NCI-H2196 (cell line): ENCODE measurements at regions not wholly inside any gene's neighbourhood (a gene's known extent, or its start where the extent isn't known, plus 50 kb on each side); places are given as distances from the start of the nearest gene placed in this dataset.

ENCODE experiments used
- DNase-seq: peaks from one replicate; lab custom pipeline; 2025; ENCODE audit not compliant: unreplicated experiment; lab: John Stamatoyannopoulos, UW

GRCh38 chr2:35023545-35023944 is 1332.0 kb upstream of the CRIM1 start:
- no peak for DNase-seq

GRCh38 chr2:35000453-35000852 is 1355.1 kb upstream of the CRIM1 start:
- no peak for DNase-seq

DNA sequence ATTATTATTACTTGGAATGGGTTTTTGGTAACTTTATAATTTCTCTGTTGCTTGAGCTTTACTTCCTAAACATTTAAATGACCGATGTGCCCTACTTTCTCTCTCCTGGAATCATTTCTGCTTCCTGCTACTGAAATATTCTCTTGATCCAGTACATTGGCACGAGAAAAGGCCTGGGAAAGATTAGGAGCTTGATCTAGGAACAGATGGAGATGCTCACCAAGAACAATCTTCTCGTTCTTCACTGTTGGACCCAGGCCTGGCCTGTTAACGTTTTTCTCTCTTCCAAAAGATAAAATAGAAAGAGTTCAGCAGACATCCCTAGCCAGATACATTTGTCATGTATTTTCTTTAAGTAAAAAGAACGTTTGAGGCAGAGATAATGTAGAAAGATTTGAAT is 1356.8 kb upstream of the CRIM1 start:
- no peak for DNase-seq

GRCh38 chr2:34997779-34998178 is 1357.8 kb upstream of the CRIM1 start:
- DNase-seq, result no peak

GRCh38 chr2:34995196-34995595 is 1360.4 kb upstream of the CRIM1 start:
- DNase-seq, result no peak

GRCh38 chr2:34991508-34992274 is 1363.9 kb upstream of the CRIM1 start:
- DNase-seq, result no peak

DNA sequence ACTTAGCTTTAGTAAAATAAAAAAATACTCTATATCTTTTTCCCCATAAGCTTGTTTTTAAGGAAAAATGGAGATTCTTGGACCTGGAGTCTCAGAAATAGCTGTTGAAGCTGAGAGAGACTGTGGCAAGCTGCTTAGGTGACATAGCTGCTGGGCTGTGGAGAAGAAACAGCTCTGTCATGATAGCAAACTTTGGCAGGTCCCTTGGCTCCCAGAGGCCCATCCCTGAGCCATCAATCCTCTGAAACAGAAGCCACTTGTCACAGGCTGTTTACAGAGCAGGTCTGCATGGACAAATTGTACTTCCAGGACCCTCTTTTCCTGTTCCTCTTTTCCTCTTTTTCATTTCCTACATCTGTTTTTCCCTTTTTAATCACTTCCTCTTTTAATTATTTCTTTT is 1370.1 kb upstream of the CRIM1 start:
- no peak for DNase-seq

GRCh38 chr2:34980689-34981088 is 1374.9 kb upstream of the CRIM1 start:
- DNase-seq, result no peak

GRCh38 chr2:34979148-34979547 is 1376.4 kb upstream of the CRIM1 start:
- no peak for DNase-seq

GRCh38 chr2:34961822-34962221 is 1362.7 kb upstream of the FAM98A start:
- DNase-seq, result no peak

- DNase-seq, result no peak
Measured at GRCh38 chr2:34954758-34955157, 1355.7 kb upstream of the FAM98A start.

DNA sequence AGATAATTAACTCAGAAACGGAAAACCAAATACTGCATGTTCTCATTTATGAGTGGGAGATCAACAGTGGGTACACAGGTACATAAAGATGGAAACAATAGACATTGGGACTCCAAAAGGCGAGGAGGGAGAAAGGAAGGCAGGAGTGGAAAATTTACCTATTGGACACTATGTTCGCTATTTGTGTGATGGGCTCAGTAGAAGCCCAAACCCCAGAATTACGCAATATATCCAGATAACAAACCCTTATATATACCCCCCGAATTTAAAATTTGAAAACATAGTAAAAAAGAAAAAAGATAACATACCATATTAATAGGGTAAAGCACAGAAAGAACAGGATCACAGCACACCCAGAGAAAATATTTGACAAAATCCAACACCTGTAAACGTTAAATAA is 1351.7 kb upstream of the FAM98A start:
- DNase-seq, result no peak

GRCh38 chr2:34949316-34949715 is 1350.2 kb upstream of the FAM98A start:
- DNase-seq, result no peak

- DNase-seq, result no peak
Measured at GRCh38 chr2:34936089-34936488, 1337.0 kb upstream of the FAM98A start.

DNA sequence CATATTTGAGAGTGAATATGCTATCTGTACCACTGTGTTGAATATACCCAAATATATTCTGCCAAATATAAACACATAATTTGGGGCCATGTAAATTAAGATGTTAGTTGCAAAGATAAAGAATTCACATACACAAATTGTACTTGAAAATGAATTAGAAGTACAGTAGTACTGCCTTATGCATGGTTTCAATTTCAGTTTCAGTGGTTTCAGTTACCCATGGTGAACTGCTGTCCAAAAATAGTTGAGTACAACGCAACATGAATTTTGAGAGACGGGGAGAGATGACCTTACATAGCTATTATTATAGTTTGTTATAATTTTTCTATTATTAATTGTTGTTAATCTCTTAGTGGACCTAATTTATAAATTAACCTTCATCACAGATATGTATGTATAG is 1313.0 kb upstream of the FAM98A start:
- no peak for DNase-seq

GRCh38 chr2:34909992-34910705 is 1311.0 kb upstream of the FAM98A start:
- no peak for DNase-seq

DNA sequence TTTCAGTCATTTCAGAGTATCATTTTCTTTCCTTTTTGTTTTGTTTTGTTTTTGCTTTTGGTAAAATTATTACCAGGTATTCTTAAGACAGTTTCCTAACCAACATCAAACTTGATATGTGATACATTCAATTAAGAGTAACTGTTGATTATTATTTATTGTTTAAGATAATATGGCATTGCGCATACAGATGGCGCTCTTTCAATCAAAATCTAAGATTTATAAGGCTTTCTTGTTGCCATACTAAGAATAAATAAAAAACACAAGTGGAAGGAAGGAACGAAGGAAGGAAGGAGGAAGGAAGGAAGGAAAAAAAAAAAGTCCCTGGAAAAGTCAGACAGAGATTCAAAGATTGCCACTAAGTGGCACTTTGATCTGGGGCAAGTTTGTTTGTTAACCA is 1308.7 kb upstream of the FAM98A start:
- no peak for DNase-seq

DNA sequence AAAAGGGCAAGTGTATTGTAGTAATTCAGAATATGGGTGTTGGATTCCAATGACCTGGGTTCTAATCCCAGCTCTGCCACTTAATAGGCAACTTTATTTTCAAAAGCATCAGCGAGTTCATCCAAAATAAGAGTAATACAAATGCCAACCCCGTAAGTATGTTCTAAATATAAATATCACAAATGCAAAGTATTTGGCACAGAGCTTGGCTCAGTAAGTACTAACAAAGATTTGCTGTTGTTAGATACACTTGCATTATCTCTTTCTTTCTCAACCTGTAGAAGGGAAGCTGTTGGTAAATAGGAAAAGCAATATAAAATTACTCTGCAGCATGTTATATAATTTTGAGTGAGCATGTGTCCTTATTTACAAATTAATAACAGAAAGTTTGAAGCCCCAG is 1302.6 kb upstream of the FAM98A start:
- DNase-seq, result no peak

- no peak for DNase-seq
Measured at GRCh38 chr2:34899079-34899478, 1300.0 kb upstream of the FAM98A start.

GRCh38 chr2:34892766-34893165 is 1293.7 kb upstream of the FAM98A start:
- no peak for DNase-seq

DNA sequence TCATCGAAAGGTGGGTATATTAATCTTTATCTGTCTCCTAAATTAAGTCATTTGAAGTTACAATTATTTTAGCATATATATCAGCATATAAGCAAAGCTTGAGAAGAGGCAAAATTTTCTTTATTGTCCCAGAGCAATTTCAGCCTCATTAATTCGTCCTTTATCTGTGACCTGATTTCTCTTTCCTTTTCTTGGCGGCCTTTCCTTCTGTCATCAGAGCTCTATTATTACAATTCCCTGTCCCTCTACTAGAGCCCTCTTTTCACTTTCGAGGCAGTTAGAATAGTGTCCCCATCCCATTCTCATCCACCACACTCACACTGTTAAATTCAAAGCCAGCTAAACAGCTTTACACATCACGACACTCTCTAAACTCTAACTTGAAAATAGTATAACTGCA is 1293.2 kb upstream of the FAM98A start:
- no peak for DNase-seq

- no peak for DNase-seq
Measured at GRCh38 chr2:34875091-34875745, 1276.1 kb upstream of the FAM98A start.
